Pancreas (tissue), 10 donors: ENCODE measurements at regions not wholly inside any gene's neighbourhood (a gene's known extent, or its start where the extent isn't known, plus 50 kb on each side); places are given as distances from the start of the nearest gene placed in this dataset.

Experiments used
- ATAC-seq, 4 donors: fragments of 200-7000 bp; cut with Tn5 transposase; one replicate each; pipeline versions ENCODE4 v1.8.0 to v1.9.1; 2020; ENCODE audit warnings: mild to moderate bottlenecking in 4 of 4, moderate library complexity in 4 of 4
- DNase-seq, 6 donors: peaks; one replicate each; pipeline ENCODE4 v3.0.0-alpha.2; 2020
- FAIRE-seq: peaks from 2 replicates; lab custom pipeline; 2012; peaks lifted over from hg19 to GRCh38; lab: Jason Lieb, UNC
- H3K27ac ChIP-seq, 4 donors: fragments of 200-600 bp; sonication (generic); 1 replicate in 3 of 4; 2 replicates in 1 of 4; pipeline versions ENCODE4 v1.5.0 to v1.8.0; 2020
- H3K27me3 ChIP-seq, 4 donors: fragments of 200-600 bp; one replicate each; pipeline ENCODE4 v1.8.0; 2021
- H3K36me3 ChIP-seq, 3 donors: fragments of 200-600 bp; sonication (generic) in 1 of 3; one replicate each; pipeline versions ENCODE4 v1.5.0 to v1.8.0; 2020 to 2021
- H3K4me1 ChIP-seq, 3 donors: fragments of 200-600 bp; one replicate each; pipeline ENCODE4 v1.8.0; 2021
- H3K4me3 ChIP-seq, 4 donors: fragments of 200-600 bp; sonication (generic) in 2 of 4; one replicate each; pipeline versions ENCODE4 v1.5.0 to v1.8.0; 2020 to 2021
- H3K9me3 ChIP-seq, 4 donors: fragments of 200-600 bp; one replicate each; pipeline ENCODE4 v1.8.0; 2021
- CTCF ChIP-seq, 4 donors: fragments of 200-600 bp; sonication (generic) in 3 of 4; IDR thresholded peaks; one replicate each; pipeline versions ENCODE4 v1.5.0 to v1.8.0; 2021; ENCODE audit warnings: antibody characterized with exemption in 4 of 4
- WGBS, 2 donors: extraction: QIAGEN DNeasy Blood & Tissue Kit; methylation state at CpG; one replicate each; pipeline ENCODE4 v1.1.7; 2013; 5-methylcytosine and 5-hydroxymethylcytosine counted together
- intact Hi-C, 3 donors: fragments of 100-400 bp; cut with DNase I; formaldehyde crosslinking; loops; one replicate each; pipeline versions ENCODE4 v1.11.1 to v1.14.2; 2022
- donor health status: healthy with polysubstance abuse.
- donor health status: DM: no; HTN: no; CAD: no; lungs with moderate emphysema.
- donor health status: DM: no; HTN: no; CAD: no.
- donor health status: control.
- donor health status: control.
- donor health status: Bipolar disorder and iron deficiency.
- donor health status: DM: yes; HTN: yes; CAD: no.
- donor health status: DM: no; HTN: no; CAD: no.
- donor health status: DM: no; HTN: no; CAD: no.
- donor health status: DM: yes; HTN: yes; CAD: no.

GRCh38 chr3:127396473-127396872 is 108.6 kb upstream of the PRR20G start:
- 17 to 18% methylated on average over 8 of the region's 8 CpGs for WGBS, 2 donors
- TF ChIP-seq CTCF (IDR thresholded peaks at IDR 0.05): no peak
- no peaks in the 10 kb centered on the region for H3K36me3 ChIP-seq
- no peaks in the 10 kb centered on the region for H3K4me1 ChIP-seq
- no peaks in the 10 kb centered on the region for H3K27me3 ChIP-seq
- intact Hi-C loops: no loop called here
- no peak overlapping the region for H3K27ac ChIP-seq
- no peak for ATAC-seq
- no peak for FAIRE-seq
- H3K4me3 ChIP-seq: no peak overlapping the region
- no peak for DNase-seq
- H3K9me3 ChIP-seq: no peaks in the 10 kb centered on the region

- intact Hi-C loops: no loop called here
- WGBS, 2 donors: 57 to 66% methylated on average over 9 of the region's 9 CpGs
- no peak for ATAC-seq
These were observed 108.0 kb upstream of the PRR20G start for GRCh38 chr3:127395663-127396355.

GRCh38 chr3:127394984-127395662 is 107.3 kb upstream of the PRR20G start:
- H3K27me3 ChIP-seq: no peaks in the 10 kb centered on the region
- no peaks in the 10 kb centered on the region for H3K36me3 ChIP-seq
- FAIRE-seq: no peak
- WGBS, 2 donors: 50 to 62% methylated on average over 15 of the region's 15 CpGs
- TF ChIP-seq CTCF (IDR thresholded peaks at IDR 0.05): no peak
- intact Hi-C loops: no loop called here
- H3K9me3 ChIP-seq: no peaks in the 10 kb centered on the region
- ATAC-seq: no peak
- H3K4me3 ChIP-seq: no peak overlapping the region
- DNase-seq: no peak
- H3K4me1 ChIP-seq: no peaks in the 10 kb centered on the region
- no peak overlapping the region for H3K27ac ChIP-seq

More at GRCh38 chr3:127395663-127396355, 108.0 kb upstream of the PRR20G start:
- no peaks in the 10 kb centered on the region for H3K9me3 ChIP-seq
- no peak for TF ChIP-seq CTCF (IDR thresholded peaks at IDR 0.05)
- no peaks in the 10 kb centered on the region for H3K27me3 ChIP-seq
- FAIRE-seq: no peak
- no peaks in the 10 kb centered on the region for H3K4me1 ChIP-seq
- no peak overlapping the region for H3K4me3 ChIP-seq
- H3K36me3 ChIP-seq: no peaks in the 10 kb centered on the region
- DNase-seq: no peak
- no peak overlapping the region for H3K27ac ChIP-seq

GRCh38 chr3:127394031-127394430 is 106.2 kb upstream of the PRR20G start:
- TF ChIP-seq CTCF (IDR thresholded peaks at IDR 0.05): no peak
- FAIRE-seq: no peak
- no peaks in the 10 kb centered on the region for H3K27me3 ChIP-seq

More at GRCh38 chr3:127394031-127394430, 106.2 kb upstream of the PRR20G start:
- ATAC-seq: no peak
- Histone ChIP-seq H3K9me3 (no peaks in the 10 kb centered on the region), H3K4me3 (no peak overlapping the region), H3K36me3 (no peaks in the 10 kb centered on the region), H3K4me1 (no peaks in the 10 kb centered on the region), H3K27ac (no peak overlapping the region)
- 42 to 48% methylated on average over 4 of the region's 4 CpGs for WGBS, 2 donors
- intact Hi-C loops: no loop called here
- no peak for DNase-seq
